Neuronal stem cell (in vitro differentiated cells): ENCODE measurements at regions not wholly inside any gene's neighbourhood (a gene's known extent, or its start where the extent isn't known, plus 50 kb on each side); places are given as distances from the start of the nearest gene placed in this dataset.

Source experiments
- DNase-seq: peaks from one replicate; pipeline ENCODE4 v3.0.0-alpha.2; 2013; ENCODE audit warnings: low spot score
- H2AFZ ChIP-seq: one replicate; pipeline ENCODE4 v1.6.1; 2013; ENCODE audit warnings: mild to moderate bottlenecking, low read length, inconsistent platforms
- H2AK5ac ChIP-seq: 2 replicates; pipeline ENCODE4 v1.6.1; 2013; ENCODE audit warnings: low read depth, mild to moderate bottlenecking, inconsistent platforms, low read length, moderate library complexity, mixed read lengths
- H2BK120ac ChIP-seq: 2 replicates; pipeline ENCODE4 v1.6.1; 2013; ENCODE audit warnings: low read depth, mild to moderate bottlenecking, inconsistent platforms, low read length, moderate library complexity, mixed read lengths
- H2BK12ac ChIP-seq: one replicate; pipeline ENCODE4 v1.6.1; 2013; ENCODE audit warnings: low read length, inconsistent platforms
- H2BK15ac ChIP-seq: 2 replicates; pipeline ENCODE4 v1.6.1; 2013; ENCODE audit warnings: mild to moderate bottlenecking, low read length, inconsistent platforms, mixed read lengths
- H2BK5ac ChIP-seq: one replicate; pipeline ENCODE4 v1.6.1; 2013; ENCODE audit warnings: inconsistent platforms, mild to moderate bottlenecking, low read length, moderate library complexity
- H3K14ac ChIP-seq: one replicate; pipeline ENCODE4 v1.6.1; 2013; ENCODE audit warnings: low read length, inconsistent platforms
- H3K18ac ChIP-seq: 2 replicates; pipeline ENCODE4 v1.6.1; 2013; ENCODE audit warnings: low read length, inconsistent platforms
- H3K23ac ChIP-seq: 2 replicates; pipeline ENCODE4 v1.6.1; 2013; ENCODE audit warnings: low read depth, mild to moderate bottlenecking, mixed read lengths, low read length, inconsistent platforms; ENCODE audit not compliant: poor library complexity
- H3K27ac ChIP-seq: replicated peaks from 3 replicates; pipeline ENCODE4 v1.5.1; 2013; ENCODE audit warnings: low read length, inconsistent platforms
- H3K27me3 ChIP-seq, 3 experiments: 2 replicates each; pipeline ENCODE4 v1.6.1; 2013; ENCODE audit warnings: low read length in 3 of 3, mild to moderate bottlenecking in 2 of 3, inconsistent platforms in 1 of 3, low read depth in 1 of 3, mixed read lengths in 1 of 3, moderate library complexity in 1 of 3; ENCODE audit not compliant: control insufficient read depth in 3 of 3, insufficient read depth in 3 of 3
- H3K36me3 ChIP-seq, 2 donors: replicated peaks in 1 of 2; 2 replicates each; pipeline ENCODE4 v1.6.1; 2013; ENCODE audit warnings: low read length in 2 of 2; ENCODE audit not compliant: control insufficient read depth in 2 of 2, insufficient read depth in 2 of 2
- H3K4ac ChIP-seq: 2 replicates; pipeline ENCODE4 v1.6.1; 2013; ENCODE audit warnings: inconsistent platforms, mild to moderate bottlenecking, low read length, moderate library complexity
- H3K4me1 ChIP-seq, 2 donors: 1 replicate in 1 of 2; 2 replicates in 1 of 2; pipeline ENCODE4 v1.6.1; 2013; ENCODE audit warnings: low read length in 2 of 2, low read depth in 1 of 2; ENCODE audit not compliant: control insufficient read depth in 2 of 2, insufficient read depth in 1 of 2
- H3K4me2 ChIP-seq: one replicate; pipeline ENCODE4 v1.6.1; 2013; ENCODE audit warnings: mild to moderate bottlenecking, low read length, inconsistent platforms; ENCODE audit not compliant: insufficient read depth, poor library complexity, severe bottlenecking
- H3K4me3 ChIP-seq, 2 donors: 2 replicates each; pipeline ENCODE4 v1.5.1; 2013; ENCODE audit warnings: low read length in 2 of 2, mild to moderate bottlenecking in 2 of 2, inconsistent platforms in 1 of 2, moderate library complexity in 1 of 2
- H3K79me1 ChIP-seq: one replicate; pipeline ENCODE4 v1.6.1; 2013; ENCODE audit warnings: low read depth, mild to moderate bottlenecking, inconsistent platforms, low read length, moderate library complexity
- H3K9ac ChIP-seq: one replicate; pipeline ENCODE4 v1.6.1; 2013; ENCODE audit warnings: mild to moderate bottlenecking, low read depth, low read length, inconsistent platforms; ENCODE audit not compliant: poor library complexity
- H3K9me3 ChIP-seq, 2 donors: replicated peaks in 1 of 2; 2 replicates each; pipeline versions ENCODE3 to v1.6.1; 2013; ENCODE audit warnings: low read length in 2 of 2, mild to moderate bottlenecking in 2 of 2, inconsistent platforms in 1 of 2, low read depth in 1 of 2, mixed read lengths in 1 of 2, moderate library complexity in 1 of 2; ENCODE audit not compliant: control insufficient read depth in 2 of 2, insufficient read depth in 1 of 2
- H4K8ac ChIP-seq: one replicate; pipeline ENCODE4 v1.6.1; 2013; ENCODE audit warnings: low read depth, mild to moderate bottlenecking, inconsistent platforms, low read length, moderate library complexity
- H4K91ac ChIP-seq: one replicate; pipeline ENCODE4 v1.6.1; 2013; ENCODE audit warnings: low read length, low read depth, mild to moderate bottlenecking, inconsistent platforms; ENCODE audit not compliant: poor library complexity
- WGBS, 2 donors: extraction: QIAGEN DNeasy Blood & Tissue Kit; methylation state at CpG; one replicate each; pipeline ENCODE4 v1.1.7; 2013; ENCODE audit warnings: missing lambda C conversion rate in 2 of 2, mixed read lengths in 1 of 2; ENCODE audit not compliant: insufficient read length in 2 of 2, insufficient replicate concordance in 1 of 2; ENCODE audit errors: extremely low coverage in 2 of 2; 5-methylcytosine and 5-hydroxymethylcytosine counted together

- H2BK12ac ChIP-seq: no peak overlapping the region
- no peaks in the 10 kb centered on the region for H3K79me1 ChIP-seq
- no peak overlapping the region for H3K27ac ChIP-seq
- no peak overlapping the region for H3K14ac ChIP-seq
- WGBS, 2 donors: no CpG with 5 or more reads among the region's 10 CpGs
- no peak overlapping the region for H3K23ac ChIP-seq
- H4K8ac ChIP-seq: no peak overlapping the region
- no peaks in the 10 kb centered on the region for H3K36me3 ChIP-seq
- no peak overlapping the region for H2BK120ac ChIP-seq
- H2BK5ac ChIP-seq: no peak overlapping the region
- H4K91ac ChIP-seq: no peak overlapping the region
- no peak overlapping the region for H2BK15ac ChIP-seq
- H2AK5ac ChIP-seq: no peak overlapping the region
- no peak for DNase-seq
- H3K18ac ChIP-seq: no peak overlapping the region
- peaks cover 0 to 1% of the 10 kb centered on the region in 2 donors for H3K4me1 ChIP-seq
- H3K27me3 ChIP-seq: no peaks in the 10 kb centered on the region
- no peaks in the 10 kb centered on the region for H3K9me3 ChIP-seq
- H3K4me3 ChIP-seq: no peak overlapping the region
- no peak overlapping the region for H2AFZ ChIP-seq
- no peak overlapping the region for H3K9ac ChIP-seq
- no peak overlapping the region for H3K4ac ChIP-seq
- no peak overlapping the region for H3K4me2 ChIP-seq
These were observed 161.3 kb upstream of the MAGEB18 start for GRCh38 chrX:25976683-25977310.

- Histone ChIP-seq H3K23ac (no peak overlapping the region), H2BK120ac (no peak overlapping the region), H2BK5ac (no peak overlapping the region), H4K91ac (no peak overlapping the region), H3K27me3 (no peaks in the 10 kb centered on the region), H3K4ac (no peak overlapping the region), H3K4me1 (no peaks in the 10 kb centered on the region), H2BK15ac (no peak overlapping the region), H3K4me3 (no peak overlapping the region), H3K14ac (no peak overlapping the region), H3K4me2 (no peak overlapping the region), H3K36me3 (no peaks in the 10 kb centered on the region), H3K18ac (no peak overlapping the region), H3K9me3 (no peaks in the 10 kb centered on the region), H3K9ac (no peak overlapping the region), H2AK5ac (no peak overlapping the region), H3K79me1 (no peaks in the 10 kb centered on the region), H2AFZ (no peak overlapping the region), H2BK12ac (no peak overlapping the region), H3K27ac (no peak overlapping the region), H4K8ac (no peak overlapping the region)
- DNase-seq: no peak
- WGBS, 2 donors: no CpG with 5 or more reads among the region's 1 CpG
These were observed 139.5 kb upstream of the MAGEB18 start for GRCh38 chrX:25998687-25999086.

- no CpG with 5 or more reads among the region's 2 CpGs for WGBS, 2 donors
These were observed 130.7 kb upstream of the MAGEB18 start for GRCh38 chrX:26007462-26007861.

GRCh38 chrX:26008042-26008441 lies 130.1 kb upstream of the MAGEB18 start:
- Histone ChIP-seq H3K79me1 (no peaks in the 10 kb centered on the region), H3K9ac (no peak overlapping the region), H3K4me1 (no peaks in the 10 kb centered on the region), H3K4ac (no peak overlapping the region), H3K14ac (no peak overlapping the region), H4K91ac (no peak overlapping the region), H3K23ac (no peak overlapping the region), H2BK120ac (no peak overlapping the region), H3K27ac (no peak overlapping the region), H2AK5ac (no peak overlapping the region), H2BK12ac (no peak overlapping the region), H3K18ac (no peak overlapping the region), H3K27me3 (no peaks in the 10 kb centered on the region), H3K36me3 (no peaks in the 10 kb centered on the region), H3K4me2 (no peak overlapping the region), H2AFZ (no peak overlapping the region), H2BK15ac (no peak overlapping the region), H2BK5ac (no peak overlapping the region), H3K4me3 (no peak overlapping the region), H3K9me3 (no peaks in the 10 kb centered on the region), H4K8ac (no peak overlapping the region)
- DNase-seq: no peak
- WGBS, 2 donors: no CpG with 5 or more reads among the region's 2 CpGs

More at GRCh38 chrX:26007462-26007861, 130.7 kb upstream of the MAGEB18 start:
- no peaks in the 10 kb centered on the region for H3K27me3 ChIP-seq
- H4K91ac ChIP-seq: no peak overlapping the region
- no peaks in the 10 kb centered on the region for H3K4me1 ChIP-seq
- H3K4ac ChIP-seq: no peak overlapping the region
- H3K14ac ChIP-seq: no peak overlapping the region
- H2BK120ac ChIP-seq: no peak overlapping the region
- H3K36me3 ChIP-seq: no peaks in the 10 kb centered on the region
- no peak overlapping the region for H3K23ac ChIP-seq
- H2BK5ac ChIP-seq: no peak overlapping the region
- no peak for DNase-seq
- no peak overlapping the region for H4K8ac ChIP-seq
- no peak overlapping the region for H2BK15ac ChIP-seq
- H2AK5ac ChIP-seq: no peak overlapping the region
- no peak overlapping the region for H2BK12ac ChIP-seq
- H3K79me1 ChIP-seq: no peaks in the 10 kb centered on the region
- no peaks in the 10 kb centered on the region for H3K9me3 ChIP-seq
- no peak overlapping the region for H3K9ac ChIP-seq
- no peak overlapping the region for H3K4me3 ChIP-seq
- H3K4me2 ChIP-seq: no peak overlapping the region
- no peak overlapping the region for H2AFZ ChIP-seq
- H3K18ac ChIP-seq: no peak overlapping the region
- H3K27ac ChIP-seq: no peak overlapping the region
